Keratinocyte (primary cell): ENCODE measurements at regions not wholly inside any gene's neighbourhood (a gene's known extent, or its start where the extent isn't known, plus 50 kb on each side); places are given as distances from the start of the nearest gene placed in this dataset.
A peak's percentile ranks its signal among the peaks of the same experiment; 100 is the strongest.

Source experiments
- DNase-seq: peaks from one replicate; pipeline ENCODE4 v3.0.0-alpha.2; 2011; ENCODE audit warnings: low read depth, missing footprints, low spot score
- FAIRE-seq: peaks from 2 replicates; lab custom pipeline; 2011; peaks lifted over from hg19 to GRCh38; lab: Jason Lieb, UNC
- H2AFZ ChIP-seq: 2 replicates; pipeline ENCODE4 v1.6.0; 2012; ENCODE audit warnings: low read length, control low read depth, inconsistent platforms; ENCODE audit not compliant: control insufficient read depth
- H3K27ac ChIP-seq: 2 replicates; pipeline ENCODE4 v1.5.1; 2011; ENCODE audit warnings: low read length; ENCODE audit not compliant: control insufficient read depth, insufficient read depth
- H3K27me3 ChIP-seq: 3 replicates; pipeline ENCODE4 v1.6.0; 2011; ENCODE audit warnings: low read length; ENCODE audit not compliant: control insufficient read depth, insufficient read depth; ENCODE audit errors: extremely low read depth
- H3K36me3 ChIP-seq, 2 experiments: 2 replicates in 1 of 2; 3 replicates in 1 of 2; pipeline ENCODE4 v1.5.1; 2011; ENCODE audit warnings: low read length in 2 of 2, mild to moderate bottlenecking in 1 of 2; ENCODE audit not compliant: control insufficient read depth in 2 of 2, insufficient read depth in 2 of 2; ENCODE audit errors: extremely low read depth in 1 of 2
- H3K4me1 ChIP-seq: 3 replicates; pipeline ENCODE4 v1.5.1; 2011; ENCODE audit warnings: low read length; ENCODE audit not compliant: control insufficient read depth, insufficient read depth; ENCODE audit errors: extremely low read depth
- H3K4me2 ChIP-seq: 3 replicates; pipeline ENCODE4 v1.6.0; 2011; ENCODE audit warnings: low read depth, low read length; ENCODE audit not compliant: control insufficient read depth, insufficient read depth; ENCODE audit errors: extremely low read depth
- H3K4me3 ChIP-seq, 3 experiments: fragments of 200-600 bp in 1 of 3; sonication (generic) in 1 of 3; 2 replicates in 2 of 3; 3 replicates in 1 of 3; pipeline ENCODE4 v1.5.1; 2011 to 2016; ENCODE audit warnings: low read length in 3 of 3, mild to moderate bottlenecking in 3 of 3, control low read depth in 2 of 3, inconsistent platforms in 1 of 3, low read depth in 1 of 3, mixed read lengths in 1 of 3, mixed run types in 1 of 3, moderate library complexity in 1 of 3; ENCODE audit not compliant: control insufficient read depth in 2 of 3, insufficient read depth in 2 of 3; ENCODE audit errors: extremely low read depth in 1 of 3
- H3K79me2 ChIP-seq: 2 replicates; pipeline ENCODE4 v1.6.0; 2012; ENCODE audit warnings: low read length; ENCODE audit not compliant: control insufficient read depth, insufficient read depth
- H3K9ac ChIP-seq: 3 replicates; pipeline ENCODE4 v1.6.0; 2011; ENCODE audit warnings: low read length; ENCODE audit not compliant: control insufficient read depth, insufficient read depth; ENCODE audit errors: extremely low read depth
- H3K9me1 ChIP-seq: 3 replicates; pipeline ENCODE4 v1.6.0; 2011; ENCODE audit warnings: low read length; ENCODE audit not compliant: control insufficient read depth, insufficient read depth; ENCODE audit errors: extremely low read depth
- H3K9me3 ChIP-seq: 2 replicates; pipeline ENCODE4 v1.5.1; 2012; ENCODE audit warnings: low read depth, low read length; ENCODE audit not compliant: control insufficient read depth
- H4K20me1 ChIP-seq: 3 replicates; pipeline ENCODE4 v1.6.0; 2011; ENCODE audit warnings: low read length; ENCODE audit not compliant: control insufficient read depth, insufficient read depth; ENCODE audit errors: extremely low read depth
- EZH2 ChIP-seq: IDR thresholded peaks from one replicate; pipeline ENCODE4 v1.6.1; 2012; ENCODE audit warnings: inconsistent platforms, mild to moderate bottlenecking, low read length, moderate library complexity
- dilution Hi-C: fragments of 300-500 bp; cut with MboI; formaldehyde crosslinking; loops from one replicate; pipeline ENCODE4 v1.7.0; 2020; ENCODE audit warnings: low sequenced_read_pairs; ENCODE audit not compliant: extremely low pct_ligation_motif_present
- TF ChIP-seq, protein P1 (sequence below), 3 experiments: IDR thresholded peaks in 1 of 3; conservative IDR thresholded peaks in 1 of 3; optimal IDR thresholded peaks in 1 of 3; 2 replicates in 2 of 3; 3 replicates in 1 of 3; pipeline versions ENCODE3 to v1.5.1; 2011; ENCODE audit warnings: low read length in 3 of 3, mild to moderate bottlenecking in 3 of 3, moderate library complexity in 2 of 3, control low read depth in 1 of 3, inconsistent platforms in 1 of 3; ENCODE audit not compliant: insufficient read depth in 2 of 3; ENCODE audit errors: extremely low read depth in 1 of 3

DNA sequence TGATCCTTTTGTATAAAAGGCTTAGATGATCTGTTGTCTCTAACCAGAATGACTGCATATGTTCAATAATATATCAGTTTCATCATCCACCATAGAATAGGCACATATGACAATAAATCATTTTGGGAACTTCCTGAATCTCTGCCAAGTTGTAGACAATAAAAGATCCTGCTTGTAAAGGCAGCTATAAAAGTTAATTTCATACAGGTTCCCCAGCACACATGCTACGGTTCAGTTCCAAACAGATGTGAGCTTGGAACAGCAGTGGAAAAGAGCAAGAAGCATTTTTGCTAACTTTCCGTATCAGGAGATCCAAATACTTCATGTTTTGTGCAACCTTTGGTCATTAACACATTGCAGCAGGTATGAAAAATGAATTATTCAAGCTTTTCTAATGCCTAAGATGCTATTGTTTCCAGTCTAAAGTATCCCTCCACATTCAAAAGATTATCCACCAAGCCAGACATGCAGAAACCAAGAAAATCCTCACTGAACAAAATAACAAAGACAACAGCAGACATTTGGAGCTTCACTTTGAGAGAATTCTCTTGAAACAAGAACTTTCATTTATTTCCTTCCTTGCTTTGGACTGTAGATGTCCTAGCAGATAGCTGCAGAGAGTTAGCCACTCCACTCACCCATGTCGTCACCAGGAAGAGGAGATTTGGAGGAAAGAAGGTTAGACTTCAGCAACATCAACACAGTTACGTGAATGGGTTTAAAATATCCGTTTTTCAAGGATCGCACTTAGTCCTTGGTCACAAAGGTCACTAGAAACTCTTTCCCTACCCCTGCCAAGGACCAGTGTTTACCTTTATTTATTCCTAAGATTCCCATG is 453.5 kb upstream of the JARID2 start:
- FAIRE-seq (peak; percentile 70), DNase-seq (no peak)
- peaks cover 2% of the 10 kb centered on the region for H3K4me1 ChIP-seq
- no peak overlapping the region for H3K27ac ChIP-seq
- H3K27me3 ChIP-seq: no peaks in the 10 kb centered on the region
- H2AFZ ChIP-seq: no peak overlapping the region
- no peaks in the 10 kb centered on the region for H3K9me3 ChIP-seq
- H3K36me3 ChIP-seq: no peaks in the 10 kb centered on the region
- no peaks in the 10 kb centered on the region for H4K20me1 ChIP-seq
- H3K79me2 ChIP-seq: no peaks in the 10 kb centered on the region
- no peak overlapping the region for H3K4me3 ChIP-seq
- H3K9ac ChIP-seq: no peak overlapping the region
- no peaks in the 10 kb centered on the region for H3K9me1 ChIP-seq
- dilution Hi-C loops: no loop called here
- H3K4me2 ChIP-seq: no peak overlapping the region
- TF ChIP-seq EZH2: no peak
- TF ChIP-seq, protein P1, sequence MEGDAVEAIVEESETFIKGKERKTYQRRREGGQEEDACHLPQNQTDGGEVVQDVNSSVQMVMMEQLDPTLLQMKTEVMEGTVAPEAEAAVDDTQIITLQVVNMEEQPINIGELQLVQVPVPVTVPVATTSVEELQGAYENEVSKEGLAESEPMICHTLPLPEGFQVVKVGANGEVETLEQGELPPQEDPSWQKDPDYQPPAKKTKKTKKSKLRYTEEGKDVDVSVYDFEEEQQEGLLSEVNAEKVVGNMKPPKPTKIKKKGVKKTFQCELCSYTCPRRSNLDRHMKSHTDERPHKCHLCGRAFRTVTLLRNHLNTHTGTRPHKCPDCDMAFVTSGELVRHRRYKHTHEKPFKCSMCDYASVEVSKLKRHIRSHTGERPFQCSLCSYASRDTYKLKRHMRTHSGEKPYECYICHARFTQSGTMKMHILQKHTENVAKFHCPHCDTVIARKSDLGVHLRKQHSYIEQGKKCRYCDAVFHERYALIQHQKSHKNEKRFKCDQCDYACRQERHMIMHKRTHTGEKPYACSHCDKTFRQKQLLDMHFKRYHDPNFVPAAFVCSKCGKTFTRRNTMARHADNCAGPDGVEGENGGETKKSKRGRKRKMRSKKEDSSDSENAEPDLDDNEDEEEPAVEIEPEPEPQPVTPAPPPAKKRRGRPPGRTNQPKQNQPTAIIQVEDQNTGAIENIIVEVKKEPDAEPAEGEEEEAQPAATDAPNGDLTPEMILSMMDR (optimal IDR thresholded peaks at IDR 0.05 in 1 of 3, IDR thresholded peaks at IDR 0.05 in 1 of 3, conservative IDR thresholded peaks at IDR 0.05 in 1 of 3; ENCODE audit: extremely low read depth in 1 of 3, insufficient read depth in 2 of 3, low read length in 3 of 3): no peak

DNA sequence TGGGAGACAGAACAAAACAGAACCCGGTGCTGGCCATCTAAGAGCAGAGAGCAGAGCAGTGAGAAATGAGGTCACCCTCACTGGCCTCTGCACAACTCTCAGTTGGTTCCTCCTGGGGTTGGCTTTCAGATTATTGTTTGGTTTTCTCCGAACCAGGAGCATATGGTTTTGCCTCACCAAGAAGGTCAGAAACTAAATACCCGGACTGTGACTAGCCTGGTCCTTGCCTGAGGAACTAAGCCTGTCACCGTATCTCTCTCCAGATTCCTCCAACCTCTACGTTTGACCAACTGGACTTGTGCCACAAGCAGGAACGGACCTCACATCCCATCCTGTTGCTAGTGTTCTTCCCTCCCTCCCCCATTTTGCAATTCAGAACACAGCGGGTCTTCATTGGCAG is 450.4 kb upstream of the JARID2 start:
- no peak for TF ChIP-seq EZH2
- TF ChIP-seq, protein P1 (optimal IDR thresholded peaks at IDR 0.05 in 1 of 3, IDR thresholded peaks at IDR 0.05 in 1 of 3, conservative IDR thresholded peaks at IDR 0.05 in 1 of 3; ENCODE audit: extremely low read depth in 1 of 3, insufficient read depth in 2 of 3, low read length in 3 of 3): no peak
- dilution Hi-C loops: no loop called here
- H3K4me3 ChIP-seq: no peak overlapping the region
- H3K9me3 ChIP-seq: no peaks in the 10 kb centered on the region
- FAIRE-seq: no peak
- no peak overlapping the region for H3K4me2 ChIP-seq
- no peaks in the 10 kb centered on the region for H3K9me1 ChIP-seq
- peaks cover 6% of the 10 kb centered on the region for H3K4me1 ChIP-seq
- H3K9ac ChIP-seq: no peak overlapping the region
- no peaks in the 10 kb centered on the region for H3K36me3 ChIP-seq
- DNase-seq: no peak
- no peaks in the 10 kb centered on the region for H3K27me3 ChIP-seq
- H3K79me2 ChIP-seq: no peaks in the 10 kb centered on the region
- no peaks in the 10 kb centered on the region for H4K20me1 ChIP-seq
- no peak overlapping the region for H2AFZ ChIP-seq
- no peak overlapping the region for H3K27ac ChIP-seq
